H9 (cell line): ENCODE measurements at regions not wholly inside any gene's neighbourhood (a gene's known extent, or its start where the extent isn't known, plus 50 kb on each side); places are given as distances from the start of the nearest gene placed in this dataset.

Source experiments
- DNase-seq: peaks from one replicate; pipeline ENCODE4 v3.0.0-alpha.2; 2017
- H2AFZ ChIP-seq: one replicate; pipeline ENCODE4 v1.6.1; 2013; ENCODE audit warnings: mild to moderate bottlenecking, low read length, control low read depth, moderate library complexity
- H2AK5ac ChIP-seq: 2 replicates; pipeline ENCODE4 v1.6.1; 2013; ENCODE audit warnings: low read length, control low read depth, mixed read lengths; ENCODE audit not compliant: insufficient read length
- H2BK120ac ChIP-seq: one replicate; pipeline ENCODE4 v1.6.1; 2013; ENCODE audit warnings: low read depth, mild to moderate bottlenecking, low read length, control low read depth, inconsistent platforms; ENCODE audit not compliant: poor library complexity, severe bottlenecking
- H2BK12ac ChIP-seq: 2 replicates; pipeline ENCODE4 v1.6.1; 2013; ENCODE audit warnings: low read length, control low read depth, mixed read lengths, low read depth; ENCODE audit not compliant: insufficient read length
- H2BK15ac ChIP-seq: 2 replicates; pipeline ENCODE4 v1.6.1; 2013; ENCODE audit warnings: low read depth, low read length, control low read depth
- H2BK20ac ChIP-seq: one replicate; pipeline ENCODE4 v1.6.1; 2013; ENCODE audit warnings: low read depth, mild to moderate bottlenecking, low read length, control low read depth, inconsistent platforms; ENCODE audit not compliant: poor library complexity, severe bottlenecking
- H2BK5ac ChIP-seq: 2 replicates; pipeline ENCODE4 v1.6.1; 2013; ENCODE audit warnings: low read length, control low read depth, mixed read lengths; ENCODE audit not compliant: insufficient read length
- H3K14ac ChIP-seq: 2 replicates; pipeline ENCODE4 v1.6.1; 2013; ENCODE audit warnings: low read length, control low read depth; ENCODE audit not compliant: insufficient read depth
- H3K18ac ChIP-seq: 2 replicates; pipeline ENCODE4 v1.6.1; 2013; ENCODE audit warnings: low read depth, mild to moderate bottlenecking, mixed read lengths, low read length, control low read depth; ENCODE audit not compliant: insufficient read length
- H3K23ac ChIP-seq: 2 replicates; pipeline ENCODE4 v1.6.1; 2013; ENCODE audit warnings: low read length, control low read depth, mixed read lengths, low read depth; ENCODE audit not compliant: insufficient read length
- H3K23me2 ChIP-seq: 2 replicates; pipeline ENCODE4 v1.6.1; 2013; ENCODE audit warnings: low read depth, mild to moderate bottlenecking, mixed read lengths, low read length, control low read depth; ENCODE audit not compliant: insufficient read length, poor library complexity, severe bottlenecking
- H3K27ac ChIP-seq: 2 replicates; pipeline ENCODE4 v1.5.1; 2013; ENCODE audit warnings: low read length, control low read depth, mixed read lengths, low read depth; ENCODE audit not compliant: insufficient read length
- H3K27me3 ChIP-seq: 2 replicates; pipeline ENCODE4 v1.6.1; 2013; ENCODE audit warnings: low read length, control low read depth, inconsistent platforms; ENCODE audit not compliant: insufficient read depth
- H3K4ac ChIP-seq: 2 replicates; pipeline ENCODE4 v1.6.1; 2013; ENCODE audit warnings: low read depth, mild to moderate bottlenecking, control low read depth, inconsistent platforms, low read length, moderate library complexity
- H3K4me1 ChIP-seq: 2 replicates; pipeline ENCODE4 v1.6.1; 2013; ENCODE audit warnings: low read length, control low read depth, inconsistent platforms; ENCODE audit not compliant: insufficient read depth
- H3K4me2 ChIP-seq: 2 replicates; pipeline ENCODE4 v1.6.1; 2013; ENCODE audit warnings: low read length, control low read depth, mixed read lengths; ENCODE audit not compliant: insufficient read length, insufficient read depth
- H3K56ac ChIP-seq: 2 replicates; pipeline ENCODE4 v1.6.1; 2013; ENCODE audit warnings: low read depth, mild to moderate bottlenecking, mixed read lengths, low read length, control low read depth; ENCODE audit not compliant: insufficient read length
- H3K79me1 ChIP-seq: 2 replicates; pipeline ENCODE4 v1.6.1; 2013; ENCODE audit warnings: low read depth, mild to moderate bottlenecking, moderate library complexity, low read length, control low read depth, inconsistent platforms; ENCODE audit not compliant: insufficient read depth, poor library complexity, severe bottlenecking
- H3K79me2 ChIP-seq: 2 replicates; pipeline ENCODE4 v1.6.1; 2013; ENCODE audit warnings: low read length, control low read depth, inconsistent platforms; ENCODE audit not compliant: insufficient read depth
- H3K9ac ChIP-seq: 2 replicates; pipeline ENCODE4 v1.6.1; 2013; ENCODE audit warnings: low read length, control low read depth, mixed read lengths; ENCODE audit not compliant: insufficient read length; ENCODE audit errors: extremely low read depth
- H3K9me3 ChIP-seq: one replicate; pipeline ENCODE4 v1.6.1; 2013; ENCODE audit warnings: low read depth, low read length, inconsistent platforms; ENCODE audit not compliant: control insufficient read depth
- H3T11ph ChIP-seq: one replicate; pipeline ENCODE4 v1.6.1; 2013; ENCODE audit warnings: mild to moderate bottlenecking, low read length, control low read depth, inconsistent platforms
- H4K20me1 ChIP-seq: one replicate; pipeline ENCODE4 v1.6.1; 2013; ENCODE audit not compliant: control insufficient read depth, insufficient read length, insufficient read depth
- H4K5ac ChIP-seq: 2 replicates; pipeline ENCODE4 v1.6.1; 2013; ENCODE audit warnings: low read depth, mild to moderate bottlenecking, mixed read lengths, low read length, control low read depth; ENCODE audit not compliant: insufficient read length
- H4K8ac ChIP-seq: replicated peaks from 2 replicates; pipeline ENCODE4 v1.6.1; 2013; ENCODE audit warnings: low read length, control low read depth, mixed read lengths, low read depth; ENCODE audit not compliant: insufficient read length
- H4K91ac ChIP-seq: 2 replicates; pipeline ENCODE4 v1.6.1; 2013; ENCODE audit warnings: low read depth, mild to moderate bottlenecking, moderate library complexity, mixed read lengths, low read length, control low read depth; ENCODE audit not compliant: insufficient read length
- H3K27ac Mint-ChIP-seq, 3 experiments: 2 replicates in 2 of 3; 3 replicates in 1 of 3; pipeline ENCODE4 v1.8.0; 2020 to 2021; ENCODE audit warnings: mixed read lengths in 3 of 3, mild to moderate bottlenecking in 1 of 3, moderate library complexity in 1 of 3
- H3K27me3 Mint-ChIP-seq: 2 replicates; pipeline ENCODE4 v1.8.0; 2021; ENCODE audit warnings: low read depth, mild to moderate bottlenecking, moderate library complexity, mixed read lengths
- H3K36me3 Mint-ChIP-seq, 3 experiments: 2 replicates in 2 of 3; 3 replicates in 1 of 3; pipeline ENCODE4 v1.8.0; 2020 to 2021; ENCODE audit warnings: low read depth in 3 of 3, mixed read lengths in 3 of 3; ENCODE audit not compliant: insufficient read depth in 1 of 3
- H3K4me1 Mint-ChIP-seq, 2 experiments: 2 replicates each; pipeline ENCODE4 v1.8.0; 2020; ENCODE audit warnings: mixed read lengths in 2 of 2
- H3K4me3 Mint-ChIP-seq, 2 experiments: 2 replicates in 1 of 2; 3 replicates in 1 of 2; pipeline ENCODE4 v1.8.0; 2020 to 2021; ENCODE audit warnings: mild to moderate bottlenecking in 2 of 2, mixed read lengths in 2 of 2, moderate library complexity in 1 of 2
- H3K9me3 Mint-ChIP-seq, 2 experiments: 2 replicates in 1 of 2; 3 replicates in 1 of 2; pipeline ENCODE4 v1.8.0; 2020; ENCODE audit warnings: mild to moderate bottlenecking in 2 of 2, mixed read lengths in 2 of 2, moderate library complexity in 1 of 2
- CTCF ChIP-seq: fragments of 200-600 bp; sonication (generic); conservative IDR thresholded peaks from 3 replicates; pipeline ENCODE4 v1.8.0; 2021; ENCODE audit warnings: antibody characterized with exemption, mild to moderate bottlenecking
- WGBS: extraction: QIAGEN DNeasy Blood & Tissue Kit; methylation state at CpG from one replicate; pipeline ENCODE4 v1.1.7; 2013; ENCODE audit warnings: missing lambda C conversion rate, low lambda C conversion rate, mixed read lengths; ENCODE audit not compliant: insufficient read length; ENCODE audit errors: extremely low coverage; 5-methylcytosine and 5-hydroxymethylcytosine counted together

GRCh38 chr1:58197811-58198210 lies 348.7 kb downstream of the OMA1 start:
- no CpG with 5 or more reads among the region's 1 CpG for WGBS
- H3K4me1 Mint-ChIP-seq, result peaks cover 0 to 3% of the 10 kb centered on the region in 2 experiments; a peak in 2 of 4 replicates
- H4K8ac ChIP-seq, result no peak overlapping the region

More at GRCh38 chr1:58197811-58198210, 348.7 kb downstream of the OMA1 start:
- Histone ChIP-seq H3K79me2 (no peaks in the 10 kb centered on the region), H3K27ac (no peak overlapping the region), H3K9ac (no peak overlapping the region), H2BK12ac (no peak overlapping the region), H3K23me2 (no peaks in the 10 kb centered on the region), H3T11ph (no peak overlapping the region), H3K23ac (no peak overlapping the region), H2BK15ac (no peak overlapping the region), H3K18ac (no peak overlapping the region), H4K20me1 (no peaks in the 10 kb centered on the region), H2BK120ac (no peak overlapping the region), H4K5ac (no peak overlapping the region), H3K56ac (no peak overlapping the region), H3K4ac (no peak overlapping the region), H3K79me1 (no peaks in the 10 kb centered on the region), H3K27me3 (no peaks in the 10 kb centered on the region), H4K91ac (no peak overlapping the region), H2BK20ac (no peak overlapping the region), H2AK5ac (no peak overlapping the region), H3K14ac (no peak overlapping the region), H3K9me3 (no peaks in the 10 kb centered on the region), H3K4me1 (no peaks in the 10 kb centered on the region), H2BK5ac (no peak overlapping the region), H3K4me2 (no peak overlapping the region), H2AFZ (no peak overlapping the region)
- H3K9me3 Mint-ChIP-seq, result no peaks in the 10 kb centered on the region
- DNase-seq, result no peak
- TF ChIP-seq CTCF, result no peak
- H3K27ac Mint-ChIP-seq, result no peak overlapping the region
- H3K36me3 Mint-ChIP-seq, result peaks cover 2 to 12% (median 3%) of the 10 kb centered on the region in 3 experiments; a peak in 5 of 7 replicates
- H3K27me3 Mint-ChIP-seq, result no peaks in the 10 kb centered on the region; the same call in 1 of the 2 replicates
- H3K4me3 Mint-ChIP-seq, result no peak overlapping the region
